Loucy (cell line): ENCODE measurements at regions not wholly inside any gene's neighbourhood (a gene's known extent, or its start where the extent isn't known, plus 50 kb on each side); places are given as distances from the start of the nearest gene placed in this dataset.

ENCODE experiments used
- H2AFZ ChIP-seq: fragments of 200-600 bp; sonication (generic); 2 replicates; pipeline ENCODE4 v1.6.0; 2016; ENCODE audit warnings: antibody characterized with exemption, mild to moderate bottlenecking, low read length, moderate library complexity
- H3F3A ChIP-seq: fragments of 200-600 bp; 2 replicates; pipeline ENCODE4 v1.6.0; 2016; ENCODE audit warnings: antibody characterized with exemption, low read depth, mild to moderate bottlenecking
- H3K27me3 ChIP-seq: fragments of 200-600 bp; sonication (generic); 2 replicates; pipeline ENCODE4 v1.6.1; 2014; ENCODE audit warnings: low read length, mild to moderate bottlenecking; ENCODE audit not compliant: insufficient read depth, poor library complexity, severe bottlenecking
- H3K36me3 ChIP-seq: fragments of 200-600 bp; sonication (generic); 2 replicates; pipeline ENCODE4 v1.6.1; 2016; ENCODE audit warnings: low read length; ENCODE audit not compliant: insufficient read depth
- H3K4me1 ChIP-seq: fragments of 200-600 bp; sonication (generic); 2 replicates; pipeline ENCODE4 v1.5.1; 2014; ENCODE audit warnings: low read length, mild to moderate bottlenecking; ENCODE audit not compliant: insufficient read depth, poor library complexity, severe bottlenecking
- H3K4me2 ChIP-seq: fragments of 200-600 bp; sonication (generic); 2 replicates; pipeline ENCODE4 v1.6.0; 2014; ENCODE audit warnings: antibody characterized with exemption, low read length, low read depth, mild to moderate bottlenecking; ENCODE audit not compliant: poor library complexity, severe bottlenecking
- H3K4me3 ChIP-seq: fragments of 200-600 bp; sonication (generic); 2 replicates; pipeline ENCODE4 v1.5.1; 2014; ENCODE audit warnings: low read length, mild to moderate bottlenecking, mixed read lengths; ENCODE audit not compliant: poor library complexity, severe bottlenecking
- H3K79me2 ChIP-seq: fragments of 200-600 bp; sonication (generic); 2 replicates; pipeline ENCODE4 v1.6.1; 2014; ENCODE audit warnings: low read length; ENCODE audit not compliant: insufficient read depth
- H3K9ac ChIP-seq: fragments of 200-600 bp; sonication (generic); 2 replicates; pipeline ENCODE4 v1.6.0; 2014; ENCODE audit warnings: mild to moderate bottlenecking, low read depth, low read length, moderate library complexity; ENCODE audit not compliant: poor library complexity, severe bottlenecking
- H3K9me2 ChIP-seq: fragments of 200-600 bp; sonication (generic); replicated peaks from 2 replicates; pipeline ENCODE4 v1.6.1; 2016; ENCODE audit warnings: low read depth, low read length, mixed read lengths
- H3K9me3 ChIP-seq: fragments of 200-600 bp; sonication (generic); 2 replicates; pipeline ENCODE4 v1.6.1; 2014; ENCODE audit warnings: mild to moderate bottlenecking, antibody characterized with exemption, low read length, low read depth; ENCODE audit not compliant: insufficient read depth
- H4K20me1 ChIP-seq: fragments of 200-600 bp; sonication (generic); 2 replicates; pipeline ENCODE4 v1.6.0; 2014; ENCODE audit warnings: antibody characterized with exemption, low read length, mild to moderate bottlenecking; ENCODE audit not compliant: insufficient read depth, poor library complexity, severe bottlenecking
- EZH2phosphoT487 ChIP-seq: fragments of 200-600 bp; IDR thresholded peaks from 2 replicates; pipeline ENCODE4 v1.6.1; 2018; ENCODE audit warnings: antibody characterized with exemption, mild to moderate bottlenecking, moderate library complexity, borderline replicate concordance
- TF ChIP-seq, protein P1 (sequence below): fragments of 200-600 bp; sonication (generic); conservative IDR thresholded peaks from 2 replicates; pipeline ENCODE4 v1.5.1; 2014; ENCODE audit warnings: mild to moderate bottlenecking, antibody characterized with exemption, low read length

DNA sequence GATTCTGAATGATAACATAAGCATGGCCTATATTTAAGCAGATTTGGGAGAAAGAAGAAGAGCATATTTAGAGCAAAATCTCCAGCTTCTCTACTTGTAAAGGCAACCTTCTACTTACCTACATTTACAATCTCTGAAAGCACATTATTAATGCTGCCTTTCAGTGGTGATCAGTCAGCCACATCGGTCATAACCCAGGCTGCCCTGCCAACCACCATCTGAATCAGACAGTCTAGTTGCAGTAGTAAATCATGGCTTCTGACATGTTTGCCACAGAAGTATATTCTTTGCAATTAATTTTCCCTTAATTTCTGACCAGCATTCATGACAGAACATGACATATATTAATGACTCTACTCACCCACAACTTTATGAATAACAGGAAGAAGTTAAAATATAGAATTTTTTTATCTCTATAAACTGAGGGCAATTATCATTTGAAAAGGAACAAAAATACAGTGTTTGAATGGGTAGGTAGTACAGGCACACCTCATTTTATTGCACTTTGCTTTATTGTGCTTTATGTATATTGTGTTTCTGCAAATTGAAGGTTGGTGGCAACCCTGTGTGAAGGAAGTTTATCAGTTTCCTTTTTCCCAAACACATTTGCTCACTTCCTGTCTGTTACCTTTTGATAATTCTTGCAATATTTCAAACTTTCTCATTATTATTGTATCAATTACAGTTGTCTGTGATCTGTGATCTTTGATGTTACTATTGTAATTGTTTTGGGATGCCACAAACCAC is 531.6 kb upstream of the CHAC2 start:
- Histone ChIP-seq H3K9me2 (no peaks in the 10 kb centered on the region), H3F3A (no peaks in the 10 kb centered on the region), H2AFZ (no peak overlapping the region), H3K4me1 (peaks cover 25% of the 10 kb centered on the region), H3K27me3 (no peaks in the 10 kb centered on the region), H3K4me3 (no peak overlapping the region), H3K9ac (no peak overlapping the region), H3K4me2 (peak overlapping the region; percentile 16), H3K79me2 (no peaks in the 10 kb centered on the region), H4K20me1 (no peaks in the 10 kb centered on the region), H3K9me3 (no peaks in the 10 kb centered on the region), H3K36me3 (no peaks in the 10 kb centered on the region)
- TF ChIP-seq EZH2phosphoT487 = no peak
- TF ChIP-seq, protein P1, sequence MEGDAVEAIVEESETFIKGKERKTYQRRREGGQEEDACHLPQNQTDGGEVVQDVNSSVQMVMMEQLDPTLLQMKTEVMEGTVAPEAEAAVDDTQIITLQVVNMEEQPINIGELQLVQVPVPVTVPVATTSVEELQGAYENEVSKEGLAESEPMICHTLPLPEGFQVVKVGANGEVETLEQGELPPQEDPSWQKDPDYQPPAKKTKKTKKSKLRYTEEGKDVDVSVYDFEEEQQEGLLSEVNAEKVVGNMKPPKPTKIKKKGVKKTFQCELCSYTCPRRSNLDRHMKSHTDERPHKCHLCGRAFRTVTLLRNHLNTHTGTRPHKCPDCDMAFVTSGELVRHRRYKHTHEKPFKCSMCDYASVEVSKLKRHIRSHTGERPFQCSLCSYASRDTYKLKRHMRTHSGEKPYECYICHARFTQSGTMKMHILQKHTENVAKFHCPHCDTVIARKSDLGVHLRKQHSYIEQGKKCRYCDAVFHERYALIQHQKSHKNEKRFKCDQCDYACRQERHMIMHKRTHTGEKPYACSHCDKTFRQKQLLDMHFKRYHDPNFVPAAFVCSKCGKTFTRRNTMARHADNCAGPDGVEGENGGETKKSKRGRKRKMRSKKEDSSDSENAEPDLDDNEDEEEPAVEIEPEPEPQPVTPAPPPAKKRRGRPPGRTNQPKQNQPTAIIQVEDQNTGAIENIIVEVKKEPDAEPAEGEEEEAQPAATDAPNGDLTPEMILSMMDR = no peak

DNA sequence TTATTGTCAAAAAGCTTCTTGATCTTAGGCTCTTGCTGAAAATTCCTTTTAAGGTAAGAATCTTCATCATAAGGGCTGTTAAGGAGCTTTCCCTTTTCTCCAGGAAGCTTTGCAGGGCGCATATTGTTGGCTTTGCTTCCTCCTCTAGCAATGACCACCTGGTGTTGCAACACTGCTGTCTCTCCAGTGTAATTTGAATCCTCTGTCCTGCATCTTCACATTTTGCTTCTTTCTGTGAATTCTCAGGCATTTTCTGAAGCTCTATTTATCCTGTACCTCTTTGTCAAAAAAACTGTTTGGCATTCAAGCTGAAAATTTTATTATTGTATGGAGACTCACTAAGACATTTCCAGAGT is 533.1 kb upstream of the CHAC2 start:
- H3K4me3 ChIP-seq = no peak overlapping the region
- TF ChIP-seq, protein P1 = no peak
- TF ChIP-seq EZH2phosphoT487 = no peak
- H3K9me3 ChIP-seq = no peaks in the 10 kb centered on the region
- no peaks in the 10 kb centered on the region for H3K9me2 ChIP-seq
- H3K4me1 ChIP-seq = peaks cover 25% of the 10 kb centered on the region
- H3K9ac ChIP-seq = no peak overlapping the region
- no peaks in the 10 kb centered on the region for H4K20me1 ChIP-seq
- H3K36me3 ChIP-seq = no peaks in the 10 kb centered on the region
- H3F3A ChIP-seq = no peaks in the 10 kb centered on the region
- no peak overlapping the region for H2AFZ ChIP-seq
- H3K79me2 ChIP-seq = no peaks in the 10 kb centered on the region
- H3K27me3 ChIP-seq = no peaks in the 10 kb centered on the region
- no peak overlapping the region for H3K4me2 ChIP-seq

DNA sequence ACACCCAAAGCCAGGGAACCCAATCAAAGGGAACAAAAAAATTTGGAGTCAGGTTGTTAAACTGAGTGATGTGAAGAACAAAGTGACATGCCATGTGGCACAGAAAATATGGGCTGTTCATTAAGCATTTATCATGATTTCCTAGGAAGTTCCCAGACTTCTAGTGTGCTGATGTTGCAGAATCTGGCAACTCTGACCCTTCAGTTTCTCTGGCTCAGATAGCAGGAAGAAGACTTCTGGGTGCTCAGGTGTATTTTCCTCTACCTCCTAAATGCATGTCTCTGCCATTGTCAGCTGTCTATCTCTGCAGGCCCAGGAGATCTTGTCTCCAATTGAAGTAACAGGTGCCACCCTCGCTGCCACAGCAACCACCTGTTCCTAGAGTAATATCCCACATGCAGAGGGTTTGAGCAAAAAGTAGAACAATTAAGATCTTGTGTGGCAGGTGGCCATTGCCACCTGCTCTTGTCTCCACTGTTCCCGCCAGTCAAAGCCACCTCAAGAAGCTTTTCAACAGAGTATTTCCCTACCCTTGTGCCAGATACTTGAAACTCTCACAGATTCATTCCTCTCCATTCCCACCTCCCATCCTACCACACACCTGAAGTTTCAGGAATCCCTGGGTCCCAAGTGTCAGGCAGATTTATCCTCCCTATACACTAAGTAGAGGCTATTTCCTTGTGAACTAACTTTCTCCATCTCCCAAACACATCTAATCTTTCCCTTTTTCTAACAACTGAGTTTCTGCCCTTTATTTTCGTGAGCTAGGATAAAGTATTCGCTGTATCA is 533.7 kb upstream of the CHAC2 start:
- H3K79me2 ChIP-seq = no peaks in the 10 kb centered on the region
- H3K9me3 ChIP-seq = no peaks in the 10 kb centered on the region
- TF ChIP-seq EZH2phosphoT487 = no peak
- TF ChIP-seq, protein P1 = no peak
- no peaks in the 10 kb centered on the region for H3K27me3 ChIP-seq
- no peaks in the 10 kb centered on the region for H3F3A ChIP-seq
- no peak overlapping the region for H3K4me3 ChIP-seq
- H3K9ac ChIP-seq = no peak overlapping the region
- no peak overlapping the region for H2AFZ ChIP-seq
- H4K20me1 ChIP-seq = no peaks in the 10 kb centered on the region
- no peaks in the 10 kb centered on the region for H3K9me2 ChIP-seq
- H3K4me2 ChIP-seq = no peak overlapping the region
- peaks cover 25% of the 10 kb centered on the region for H3K4me1 ChIP-seq
- H3K36me3 ChIP-seq = no peaks in the 10 kb centered on the region
